HG02870 (cell line): ENCODE measurements at regions not wholly inside any gene's neighbourhood (a gene's known extent, or its start where the extent isn't known, plus 50 kb on each side); places are given as distances from the start of the nearest gene placed in this dataset.
"Not testable (repeated sequence)": the region's sequence is repeated elsewhere in the genome, so short reads cannot be mapped to it uniquely, and the experiment has no call there.

Experiments used
- ATAC-seq: cut with Tn5 transposase; IDR thresholded peaks from one replicate; pipeline ENCODE4 v1.9.1; 2021; ENCODE audit warnings: mild to moderate bottlenecking, moderate library complexity; ENCODE audit not compliant: unreplicated experiment

DNA sequence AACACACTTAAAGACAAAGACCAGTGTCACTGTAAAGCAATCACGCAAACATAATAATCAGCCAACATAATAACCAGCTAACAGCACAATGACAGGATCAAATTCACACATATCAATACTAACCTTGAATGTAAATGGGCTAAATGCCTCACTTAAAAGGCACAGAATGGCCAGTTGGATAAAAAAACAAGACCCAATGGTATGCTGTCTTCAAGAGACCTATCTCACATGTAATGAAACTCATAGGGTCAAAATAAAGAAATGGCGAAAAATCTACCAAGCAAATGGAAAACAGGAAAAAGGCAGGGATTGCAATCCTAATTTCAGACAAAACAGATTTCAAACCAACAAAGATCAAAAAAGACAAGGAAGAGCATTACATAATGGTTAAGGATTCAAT, 78.2 kb upstream of the RAB12 start:
- ATAC-seq: not testable (repeated sequence)

DNA sequence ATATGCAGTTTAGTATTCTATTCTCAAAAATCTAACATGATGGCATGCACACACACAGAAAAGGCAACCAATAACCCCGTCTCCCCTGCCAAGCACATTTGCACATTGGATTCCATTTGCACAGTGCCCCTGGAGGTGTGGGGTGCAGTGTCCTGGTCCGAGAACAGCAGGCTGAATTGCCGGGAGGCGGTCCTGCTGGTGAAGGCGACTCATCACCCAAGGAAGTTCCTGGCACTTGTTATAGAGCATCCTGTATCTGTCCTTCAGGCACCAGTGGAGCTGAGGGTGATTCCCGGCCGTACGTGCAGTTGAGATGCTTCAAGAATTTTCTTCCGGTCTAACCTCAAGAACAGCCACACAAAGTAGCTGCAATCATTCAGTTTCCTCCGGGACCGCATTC, 73.0 kb upstream of the RAB12 start:
- no peak for ATAC-seq

- ATAC-seq: no peak
These were observed 72.3 kb upstream of the RAB12 start for GRCh38 chr18:8536922-8537321.

- no peak for ATAC-seq
These were observed 71.8 kb upstream of the RAB12 start for GRCh38 chr18:8537400-8537799.

- ATAC-seq: no peak
These were observed 70.3 kb upstream of the RAB12 start for GRCh38 chr18:8538935-8539334.

DNA sequence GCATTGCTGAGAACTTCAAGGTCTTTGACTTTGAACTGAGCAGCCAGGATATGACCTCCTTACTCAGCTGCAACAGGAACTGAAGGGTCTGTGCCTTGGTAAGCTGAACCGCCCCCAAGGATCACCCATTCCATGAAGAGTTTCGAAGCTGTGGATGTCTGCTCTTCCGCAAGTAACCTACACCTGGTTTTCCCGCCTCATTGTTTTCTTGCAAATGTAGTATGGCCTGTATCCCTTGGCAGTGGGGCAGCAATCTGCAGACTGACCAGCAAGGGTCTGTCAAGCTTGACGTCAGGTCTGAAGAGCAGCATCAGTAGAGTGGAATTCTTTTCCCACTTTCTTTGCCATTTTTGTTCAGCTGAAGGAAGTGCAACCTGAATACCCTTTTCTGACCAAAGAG, 62.6 kb upstream of the RAB12 start:
- no peak for ATAC-seq

- ATAC-seq: no peak
These were observed 61.1 kb upstream of the RAB12 start for GRCh38 chr18:8548186-8548585.

GRCh38 chr18:8549254-8549757, 59.9 kb upstream of the RAB12 start:
- no peak for ATAC-seq

- ATAC-seq: no peak
These were observed 57.1 kb upstream of the RAB12 start for GRCh38 chr18:8552151-8552550.

DNA sequence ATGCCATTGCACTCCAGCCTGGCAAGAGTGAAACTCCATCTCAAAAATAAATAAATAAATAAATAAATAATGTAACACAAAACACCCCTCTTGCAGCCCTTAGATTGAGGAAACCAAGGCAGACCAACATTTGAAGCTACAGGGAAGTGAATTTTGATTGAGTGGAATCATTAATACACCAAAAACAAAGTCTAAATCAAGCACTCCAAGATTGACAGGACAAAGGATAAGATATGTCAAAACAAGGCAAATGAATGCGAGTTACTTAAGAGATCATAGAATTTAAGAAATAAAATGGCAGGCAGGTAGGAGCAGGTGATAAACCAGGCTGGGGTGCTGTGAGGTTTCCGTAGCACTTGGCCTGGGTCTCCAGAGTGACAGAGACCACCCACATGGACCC, 54.9 kb upstream of the RAB12 start:
- no peak for ATAC-seq

GRCh38 chr18:8556424-8556823, 52.8 kb upstream of the RAB12 start:
- no peak for ATAC-seq
